GM18858 (cell line): ENCODE measurements at regions not wholly inside any gene's neighbourhood (a gene's known extent, or its start where the extent isn't known, plus 50 kb on each side); places are given as distances from the start of the nearest gene placed in this dataset.
"Not testable (repeated sequence)": the region's sequence is repeated elsewhere in the genome, so short reads cannot be mapped to it uniquely, and the experiment has no call there.

Experiments
- ATAC-seq: cut with Tn5 transposase; IDR thresholded peaks from one replicate; pipeline ENCODE4 v1.9.1; 2021; ENCODE audit not compliant: unreplicated experiment

DNA sequence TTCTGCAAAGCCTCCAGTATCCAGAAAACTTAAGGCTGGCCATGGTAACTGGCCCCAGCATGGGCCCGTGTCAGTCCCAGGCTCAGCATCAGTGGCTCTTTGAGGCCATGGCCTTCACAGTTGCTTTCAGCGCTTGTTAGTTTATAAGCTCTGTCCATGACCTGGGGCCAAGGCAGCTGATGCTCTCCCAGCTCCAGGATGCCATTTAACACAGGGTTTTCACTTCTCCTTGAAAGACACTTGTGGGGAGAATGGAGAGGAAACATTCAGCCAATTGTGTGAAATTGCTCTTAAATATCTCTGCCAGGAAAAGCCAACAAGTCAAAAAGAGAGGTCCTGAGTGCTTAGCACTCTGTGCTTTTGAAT is 321.3 kb downstream of the FOXO1 start:
- ATAC-seq = no peak

DNA sequence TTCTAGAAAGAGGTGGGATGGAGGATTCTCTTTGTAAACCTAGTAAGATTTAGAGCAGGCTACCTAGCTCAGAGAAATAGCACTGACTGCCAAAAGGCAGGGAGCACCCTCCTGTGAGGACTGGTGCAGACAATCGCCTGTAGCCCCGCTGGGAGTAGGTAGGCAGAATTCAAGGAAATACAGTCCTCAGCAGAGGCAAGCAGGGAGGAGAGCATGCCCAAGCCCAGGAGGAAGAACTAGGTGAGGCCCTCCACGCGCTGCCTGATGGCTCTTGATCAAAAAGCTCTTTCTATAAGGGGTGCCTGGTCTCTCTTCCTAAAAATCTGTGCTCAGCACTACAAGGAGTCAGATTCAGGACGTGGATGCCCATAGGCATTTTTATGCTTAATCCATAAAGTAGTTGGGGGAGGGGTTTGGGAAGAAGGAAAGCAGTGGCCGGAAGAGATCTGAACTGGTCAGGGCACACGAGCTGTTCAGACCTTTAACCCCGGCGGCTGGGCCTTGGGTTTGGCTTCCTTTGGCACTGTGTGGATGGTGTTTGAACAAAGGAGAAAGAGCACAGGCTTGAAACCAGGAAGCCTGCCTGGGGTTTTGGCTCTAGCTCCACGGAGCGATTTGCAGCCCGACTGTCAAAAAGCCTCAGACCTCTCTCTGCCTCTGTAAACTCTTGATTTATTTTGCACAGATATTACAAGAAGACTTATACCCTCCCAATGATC is 320.6 kb downstream of the FOXO1 start:
- ATAC-seq = no peak

DNA sequence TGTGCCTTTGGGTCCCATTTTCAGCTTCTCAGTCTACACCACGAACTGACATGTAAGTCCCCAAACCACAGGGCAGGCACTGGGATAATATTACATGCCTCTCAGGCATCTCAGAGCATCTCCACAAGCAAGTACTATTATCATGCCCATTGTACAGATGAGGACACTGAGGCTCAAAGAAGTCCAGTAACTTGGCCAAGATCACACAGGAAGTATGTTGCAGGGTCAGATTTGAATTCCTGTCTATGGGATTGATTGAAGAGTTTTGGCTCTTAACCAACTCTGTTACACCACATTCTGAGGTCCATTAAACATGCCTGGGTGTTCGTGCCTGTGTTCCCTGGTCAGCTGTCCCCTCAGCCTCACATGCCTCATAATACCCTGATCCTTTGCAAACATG is 319.8 kb downstream of the FOXO1 start:
- no peak for ATAC-seq

DNA sequence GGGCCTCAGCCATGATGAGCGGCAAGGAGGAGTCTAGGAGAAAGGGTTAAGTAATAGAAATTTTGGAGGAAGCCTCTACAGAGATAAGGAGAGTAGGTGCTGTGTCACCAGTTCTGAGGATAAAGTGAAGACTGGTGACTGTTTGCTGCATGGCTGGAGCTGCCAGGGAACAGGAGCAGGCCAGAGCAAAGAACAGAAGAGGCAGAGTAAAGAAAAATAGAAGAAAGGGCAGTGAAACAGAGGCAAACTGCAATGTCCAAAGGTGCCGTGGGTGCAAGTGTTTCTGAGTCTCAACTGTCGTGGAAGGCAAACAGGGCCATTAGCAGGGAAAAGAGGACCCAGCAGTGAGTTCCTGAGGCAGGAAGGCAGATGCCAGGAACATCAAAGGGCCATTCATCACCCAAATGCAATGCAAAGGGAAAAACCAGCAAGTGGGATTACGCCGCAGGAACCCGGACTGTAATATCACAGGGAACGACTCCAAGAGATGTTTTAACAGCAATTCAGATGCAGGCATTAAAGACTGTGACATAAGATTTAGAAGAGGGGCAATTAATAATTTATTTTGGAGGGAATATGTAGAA is 318.3 kb downstream of the FOXO1 start:
- ATAC-seq = no peak

DNA sequence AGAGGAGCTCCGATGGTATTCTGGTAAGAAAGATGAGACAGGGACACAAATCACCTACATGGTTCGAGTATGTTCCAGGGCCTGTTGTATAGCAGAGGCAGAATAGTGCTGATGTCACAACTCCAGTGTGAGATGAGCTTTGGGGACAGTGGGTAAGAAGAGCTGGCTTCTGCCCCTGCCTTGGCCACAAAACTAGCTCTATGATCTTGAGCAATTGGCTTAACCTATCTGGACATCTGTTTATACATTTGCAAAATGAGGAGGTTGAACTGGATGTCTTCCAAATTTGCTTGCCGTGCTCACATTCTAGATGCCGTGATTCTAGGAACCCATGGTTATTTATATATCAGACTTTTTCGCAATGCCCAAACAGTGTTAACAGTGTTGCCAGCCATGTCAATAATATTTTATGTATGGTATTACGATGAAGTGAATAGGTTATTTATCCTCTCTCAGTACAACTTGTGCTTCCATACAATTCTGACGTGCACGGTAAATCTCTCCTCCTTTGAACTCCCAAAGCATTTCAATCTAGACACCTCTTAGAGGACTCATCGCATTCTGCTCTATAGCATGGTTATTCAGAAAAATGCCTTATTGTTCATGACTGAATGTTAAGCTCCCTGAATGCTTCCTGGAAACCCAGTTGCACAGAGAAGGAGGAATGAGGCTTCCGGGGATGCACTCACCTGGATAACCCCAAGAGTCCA is 316.0 kb downstream of the FOXO1 start:
- ATAC-seq = no peak

DNA sequence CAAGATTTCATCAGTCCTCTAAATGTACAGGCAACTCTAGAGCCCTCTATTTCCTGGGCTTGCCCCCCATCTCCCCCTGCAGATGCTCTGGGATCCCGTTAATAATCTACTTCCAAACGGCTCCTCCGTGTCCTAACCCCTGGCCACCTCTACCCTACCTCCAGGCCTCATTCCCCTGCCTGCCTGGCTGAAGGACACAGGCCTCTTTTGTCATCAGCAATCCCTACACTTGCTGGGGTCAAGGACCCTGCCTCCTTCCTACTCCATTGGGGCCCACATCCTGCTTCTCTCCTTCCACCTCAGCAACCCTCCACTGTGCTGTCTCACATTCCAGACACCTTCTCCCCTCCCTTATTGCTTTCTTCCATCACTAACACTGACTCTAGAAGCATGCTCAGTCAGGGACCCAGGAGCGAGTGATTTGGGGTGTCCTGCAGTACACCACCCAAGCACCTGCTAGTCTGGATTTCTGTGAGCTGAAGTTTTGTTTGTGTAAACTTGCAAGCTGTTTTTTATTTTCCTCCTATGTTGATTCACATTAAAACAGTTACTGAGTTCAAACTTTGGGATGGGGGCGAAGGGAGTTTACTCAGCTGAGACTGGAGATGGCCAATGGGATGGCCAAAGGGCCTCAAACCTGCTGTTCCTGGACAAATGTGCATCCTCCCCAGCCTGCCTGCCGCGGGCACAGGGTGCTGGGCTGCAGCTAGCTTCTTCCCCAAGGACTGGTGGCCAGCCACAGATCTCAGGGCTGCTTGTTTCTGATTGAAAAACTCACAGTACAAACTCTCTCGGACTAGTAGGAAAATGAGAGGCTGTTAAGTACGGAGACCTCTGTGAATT is 314.7 kb downstream of the FOXO1 start:
- no peak for ATAC-seq

DNA sequence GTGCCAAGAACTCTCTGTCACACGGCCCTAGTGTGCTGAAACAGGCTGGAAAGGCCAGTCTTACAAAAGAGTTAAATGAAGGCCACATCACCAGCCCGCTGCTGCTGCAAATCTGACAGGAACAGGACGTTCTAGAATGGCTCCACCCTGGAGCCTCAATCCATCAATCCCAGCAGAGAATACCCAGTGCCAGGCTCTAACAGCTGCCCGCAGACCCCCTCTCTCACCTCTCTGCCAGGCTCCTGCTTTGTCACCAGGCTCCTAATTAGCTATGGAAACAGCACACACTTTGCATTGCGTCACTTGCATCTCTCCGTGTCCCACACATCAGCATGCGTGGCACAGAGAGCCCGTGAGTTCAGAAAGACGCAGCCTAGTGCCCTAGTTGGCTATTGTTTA is 314.1 kb downstream of the FOXO1 start:
- ATAC-seq = no peak

DNA sequence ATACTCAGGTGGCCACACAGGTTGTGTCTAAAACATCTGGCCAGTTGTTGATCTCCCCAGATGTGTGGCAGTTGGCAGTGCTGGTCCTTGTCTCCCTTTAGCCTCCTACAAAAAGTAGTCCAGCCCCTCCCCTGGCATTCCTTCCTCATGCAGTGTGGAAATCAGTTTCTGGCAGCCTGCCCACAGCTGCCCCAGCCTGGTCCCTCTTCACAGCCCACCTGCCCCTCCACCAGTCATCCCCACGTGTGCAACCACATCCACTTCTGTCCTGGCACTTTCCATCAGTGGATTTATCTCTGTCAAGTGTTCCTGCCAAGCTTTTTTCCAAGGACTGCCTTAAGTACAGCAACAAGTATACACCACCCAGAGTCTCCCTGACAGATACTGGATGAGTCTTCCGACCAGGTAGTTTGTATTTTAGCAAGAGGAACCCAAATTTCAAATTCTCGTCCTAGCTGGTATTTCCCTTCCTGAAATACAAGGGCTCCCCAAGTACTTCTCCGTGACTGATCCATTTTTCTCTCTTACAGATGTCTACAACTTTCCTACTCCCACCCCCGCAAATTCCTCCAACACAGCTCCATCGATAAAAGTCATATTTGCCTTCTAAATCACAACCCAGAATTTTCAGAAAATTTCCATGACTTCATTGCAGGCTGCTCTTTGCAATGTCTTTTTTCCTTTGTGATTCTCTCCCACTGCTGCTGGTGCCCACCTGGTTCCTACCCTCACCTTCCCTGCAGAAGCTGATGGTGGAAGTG is 313.5 kb downstream of the FOXO1 start:
- ATAC-seq = no peak

DNA sequence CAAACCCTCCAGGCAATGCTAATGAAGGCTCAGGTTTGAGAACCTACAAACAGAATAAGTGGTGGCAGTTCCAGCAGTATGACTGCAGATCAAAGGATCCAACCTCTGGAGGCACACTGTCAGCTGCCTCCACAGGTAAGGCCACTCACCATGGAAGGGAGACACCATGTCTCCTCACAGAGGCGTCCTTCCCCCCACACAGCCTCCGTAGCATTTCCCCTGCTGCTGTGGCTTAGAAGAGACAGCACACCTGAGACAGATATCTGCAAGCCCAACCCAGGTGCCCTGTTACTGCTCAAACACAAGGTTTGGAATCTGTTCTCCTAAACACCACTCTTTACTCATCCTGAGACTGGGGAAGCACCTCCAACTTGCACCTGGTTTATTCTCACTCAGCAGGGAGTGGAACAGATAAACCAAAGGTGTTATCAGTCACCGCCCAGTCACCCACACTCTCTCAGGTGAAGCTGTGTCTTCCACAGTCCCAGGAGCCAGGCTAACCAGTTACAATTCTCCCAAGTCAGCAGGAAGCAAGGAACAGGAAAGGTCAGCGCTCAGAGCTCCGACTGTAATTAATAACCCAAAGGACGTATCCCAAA is 311.2 kb downstream of the FOXO1 start:
- ATAC-seq = no peak

DNA sequence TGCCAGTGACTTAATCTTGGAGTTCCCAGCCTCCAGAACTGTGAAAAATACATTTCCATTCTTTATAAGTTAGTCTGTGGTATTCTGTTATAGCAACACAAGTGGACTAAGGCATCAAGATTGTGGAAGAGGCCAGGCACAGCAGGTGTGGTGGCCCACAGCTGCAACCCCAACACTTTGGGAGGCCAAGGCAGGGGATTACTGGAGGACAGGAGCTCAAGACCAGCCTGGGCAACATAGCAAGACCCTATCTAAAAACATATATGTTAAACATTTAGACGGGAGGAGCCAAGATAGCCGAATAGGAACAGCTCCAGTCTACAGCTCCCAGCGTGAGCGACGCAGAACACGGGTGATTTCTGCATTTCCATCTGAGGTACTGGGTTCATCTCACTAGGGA is 310.4 kb downstream of the FOXO1 start:
- no peak for ATAC-seq

DNA sequence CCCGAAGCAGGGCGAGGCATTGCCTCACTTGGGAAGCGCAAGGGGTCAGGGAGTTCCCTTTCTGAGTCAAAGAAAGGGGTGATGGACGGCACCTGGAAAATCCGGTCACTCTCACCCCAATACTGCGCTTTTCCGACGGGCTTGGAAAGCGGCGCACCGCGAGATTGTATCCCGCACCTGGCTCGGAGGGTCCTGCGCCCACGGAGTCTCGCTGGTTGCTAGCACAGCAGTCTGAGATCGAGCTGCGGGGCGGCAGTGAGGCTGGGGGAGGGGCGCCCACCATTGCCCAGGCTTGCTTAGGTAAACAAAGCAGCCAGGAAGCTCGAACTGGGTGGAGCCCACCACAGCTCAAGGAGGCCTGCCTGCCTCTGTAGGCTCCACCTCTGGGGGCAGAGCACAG is 310.0 kb downstream of the FOXO1 start:
- not testable (repeated sequence) for ATAC-seq

DNA sequence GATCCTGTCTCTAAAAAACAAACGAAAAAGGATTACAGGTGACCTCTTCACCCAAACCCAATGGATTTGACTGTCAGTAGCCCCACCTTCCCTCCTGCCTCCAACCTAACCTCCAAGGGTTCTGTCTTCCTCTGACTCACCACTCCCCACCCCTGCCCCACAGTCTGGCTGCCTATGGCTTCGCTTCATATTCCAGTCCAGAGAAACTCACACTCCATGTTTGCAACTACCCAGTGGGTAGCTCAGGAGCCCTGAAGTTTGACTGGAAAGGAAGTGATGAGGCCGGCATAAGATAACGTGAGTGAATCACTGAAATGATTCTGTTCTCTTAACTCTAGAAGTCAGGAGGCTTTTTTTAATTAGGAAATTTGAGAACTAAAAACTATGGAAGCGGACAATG is 303.9 kb downstream of the FOXO1 start:
- no peak for ATAC-seq

DNA sequence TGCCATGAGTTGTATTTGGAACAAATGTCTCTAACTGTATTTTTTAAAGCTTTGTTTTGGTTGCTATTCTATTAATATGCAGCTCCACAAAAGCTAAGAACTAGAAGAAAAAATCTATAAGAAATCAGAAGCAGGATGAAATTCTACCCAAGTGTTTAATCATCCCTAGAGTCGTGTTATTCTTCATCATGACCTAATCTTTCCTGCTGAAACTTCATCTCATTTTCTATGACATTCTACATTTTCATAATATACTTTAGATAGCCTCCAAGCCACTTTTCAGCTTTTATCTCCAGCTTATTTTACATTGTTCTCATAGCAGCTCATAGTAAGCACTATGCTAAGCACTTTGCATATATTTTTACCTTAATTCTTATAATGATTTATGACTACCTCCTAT is 302.8 kb downstream of the FOXO1 start:
- ATAC-seq = no peak

DNA sequence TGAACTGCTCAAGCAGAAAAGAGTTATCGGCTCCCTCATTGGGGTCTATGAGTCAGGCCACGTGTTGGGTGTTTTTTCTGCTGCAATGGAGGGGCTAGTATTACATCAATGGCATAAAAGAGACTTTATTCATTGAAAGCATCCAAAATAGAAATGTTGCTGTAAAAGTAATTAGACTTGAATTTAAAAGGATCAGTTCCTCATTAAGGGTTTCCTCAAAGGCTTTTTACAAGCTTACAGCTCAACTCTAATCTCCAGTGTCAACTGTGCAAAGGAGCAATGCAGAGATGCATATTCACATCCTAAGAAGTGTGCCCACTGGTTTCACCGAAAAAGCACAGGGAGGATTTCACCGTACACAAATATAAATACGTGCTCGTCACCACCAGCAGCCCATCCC is 300.3 kb downstream of the FOXO1 start:
- ATAC-seq = no peak

DNA sequence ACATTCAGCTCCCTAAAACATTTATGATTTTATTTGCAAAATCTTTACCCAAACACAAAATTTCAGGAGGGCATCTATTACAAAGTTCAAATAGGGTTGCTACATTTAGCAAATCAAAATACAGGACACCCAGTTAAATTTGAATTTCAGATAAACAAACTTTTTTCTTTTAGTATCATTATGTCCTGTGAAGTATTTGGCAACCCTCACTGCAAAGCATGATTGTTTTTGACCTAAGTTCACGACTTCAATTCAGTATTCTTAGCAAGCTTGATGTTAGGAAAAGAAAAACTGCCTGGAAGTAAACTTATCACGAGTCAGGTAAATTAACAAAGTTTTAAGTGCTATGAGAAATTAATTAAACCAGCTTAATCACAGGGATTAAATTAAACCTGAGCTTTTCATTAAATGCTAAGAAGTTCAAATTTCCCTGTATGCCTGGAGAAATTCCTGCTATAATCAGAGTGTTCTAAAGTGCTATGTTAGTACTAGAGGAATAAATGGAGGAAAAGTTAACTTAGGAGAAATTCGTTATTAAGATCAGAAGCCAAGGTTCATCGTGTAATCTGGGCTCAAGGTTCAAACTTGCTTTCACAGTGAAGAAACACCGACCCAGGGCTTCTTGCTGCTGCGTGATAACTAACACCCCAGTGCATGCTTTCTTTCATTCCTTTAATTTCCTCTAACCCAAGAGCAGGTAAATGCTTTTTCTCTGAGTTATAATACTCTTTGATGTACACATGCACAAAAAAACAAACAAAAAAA is 298.1 kb downstream of the FOXO1 start:
- no peak for ATAC-seq

DNA sequence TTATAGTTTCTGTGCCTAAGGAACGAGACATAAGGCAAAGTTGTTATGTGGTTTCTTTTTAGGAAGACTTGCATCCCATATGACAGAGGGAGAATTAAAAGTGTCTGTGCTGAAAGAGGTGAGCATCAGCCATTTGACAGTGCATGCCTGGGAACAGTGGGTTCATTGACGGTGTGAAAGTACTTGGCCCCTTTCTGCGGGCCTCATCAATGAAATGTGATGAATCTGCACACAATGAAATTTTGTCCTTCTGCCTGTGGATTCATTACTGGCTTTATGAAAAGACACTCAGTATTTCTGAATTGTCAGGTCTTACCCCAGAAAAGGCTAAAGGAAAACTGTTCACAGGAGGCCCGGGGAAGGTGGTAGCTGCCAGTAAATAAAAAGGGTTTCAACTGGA is 295.8 kb downstream of the FOXO1 start:
- no peak for ATAC-seq

DNA sequence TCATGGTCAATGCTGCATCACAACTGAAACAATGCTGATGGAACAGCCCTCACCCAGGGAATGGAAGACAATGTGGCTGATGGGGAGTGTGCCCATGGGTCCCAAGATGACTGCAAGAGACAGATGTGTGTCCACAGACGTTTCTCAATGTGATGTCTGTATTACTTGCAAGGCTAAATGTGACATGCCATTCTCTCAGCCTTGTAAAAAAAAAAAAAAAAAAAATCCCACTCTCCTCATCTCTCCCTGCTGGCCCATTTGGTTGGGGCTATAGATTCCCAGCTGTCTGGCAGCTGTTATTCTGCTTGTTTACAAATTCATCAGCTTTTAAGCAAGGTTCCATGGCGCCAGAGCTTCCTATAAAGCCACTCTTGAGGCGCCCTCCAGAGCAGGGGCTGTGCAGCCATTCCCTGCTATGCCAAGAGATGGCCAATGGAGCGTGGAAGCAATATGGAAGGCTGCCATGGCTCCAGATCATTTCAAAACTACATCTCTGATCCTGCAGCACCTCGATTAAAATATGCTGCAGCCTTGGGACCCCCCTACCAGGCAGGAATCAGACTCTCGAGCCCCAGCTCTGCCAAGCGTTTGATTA is 294.8 kb downstream of the FOXO1 start:
- no peak for ATAC-seq

DNA sequence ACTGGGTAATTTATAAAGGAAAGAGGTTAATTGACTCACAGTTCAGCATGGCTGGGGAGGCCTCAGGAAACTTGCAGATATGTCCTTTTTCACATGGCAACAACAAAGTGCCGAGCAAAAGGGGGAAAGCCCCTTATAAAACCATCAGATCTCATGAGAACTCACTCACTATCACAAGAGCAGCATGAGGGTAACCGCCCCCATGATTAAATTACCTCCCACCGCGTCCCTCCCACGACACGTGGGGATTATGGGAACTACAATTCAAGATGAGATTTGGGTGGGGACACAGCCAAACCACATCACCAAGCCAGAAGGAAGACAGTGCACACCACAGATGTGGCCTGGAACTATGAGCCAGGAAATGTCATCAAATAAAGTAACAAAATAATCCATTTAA is 292.8 kb downstream of the FOXO1 start:
- ATAC-seq = not testable (repeated sequence)

DNA sequence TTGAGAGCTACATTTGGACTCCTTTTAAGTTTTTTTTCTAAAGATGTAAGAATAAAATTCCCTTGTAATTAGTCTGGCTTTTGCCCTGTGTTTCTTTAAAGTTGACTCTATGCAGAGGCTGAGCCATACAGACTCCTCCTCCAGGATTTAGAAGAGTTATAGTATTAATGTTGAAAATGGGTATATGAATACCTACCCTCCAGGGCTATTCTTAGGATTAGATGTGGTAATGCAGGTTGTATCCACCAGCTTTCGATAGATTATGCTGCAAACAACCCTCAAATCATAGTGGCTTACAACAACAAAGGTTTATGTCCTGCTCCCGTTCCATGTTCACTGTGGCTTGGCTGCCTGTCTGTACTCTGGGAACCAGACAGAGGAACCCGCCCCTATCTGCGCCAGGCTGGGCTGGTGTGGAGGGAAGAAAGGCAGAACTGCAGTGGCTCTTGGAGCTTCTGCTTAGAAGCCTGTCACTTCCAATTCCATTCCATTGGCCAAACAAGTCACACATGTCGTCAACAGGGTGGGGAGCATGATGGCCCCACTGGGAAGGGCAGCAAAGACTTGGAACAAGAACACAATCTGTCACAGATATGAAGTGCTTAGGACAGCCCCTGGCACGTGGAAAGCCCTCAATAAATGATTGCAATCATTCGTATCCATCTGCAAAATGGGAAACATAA is 290.8 kb downstream of the FOXO1 start:
- no peak for ATAC-seq
